ENCODE measurements at regions not wholly inside any gene's neighbourhood (a gene's known extent, or its start where the extent isn't known, plus 50 kb on each side); places are given as distances from the start of the nearest gene placed in this dataset.

GRCh38 chr6:121897337-121897760 lies 461.9 kb downstream of the GJA1 start:
- no peak for TF ChIP-seq POLR2A (IDR thresholded peaks at IDR 0.05)
- TF ChIP-seq CTCF (IDR thresholded peaks at IDR 0.05), result no peak

Measured in transverse colon (tissue), 3 donors.